ENCODE measurements at regions not wholly inside any gene's neighbourhood (a gene's known extent, or its start where the extent isn't known, plus 50 kb on each side); places are given as distances from the start of the nearest gene placed in this dataset.

DNA sequence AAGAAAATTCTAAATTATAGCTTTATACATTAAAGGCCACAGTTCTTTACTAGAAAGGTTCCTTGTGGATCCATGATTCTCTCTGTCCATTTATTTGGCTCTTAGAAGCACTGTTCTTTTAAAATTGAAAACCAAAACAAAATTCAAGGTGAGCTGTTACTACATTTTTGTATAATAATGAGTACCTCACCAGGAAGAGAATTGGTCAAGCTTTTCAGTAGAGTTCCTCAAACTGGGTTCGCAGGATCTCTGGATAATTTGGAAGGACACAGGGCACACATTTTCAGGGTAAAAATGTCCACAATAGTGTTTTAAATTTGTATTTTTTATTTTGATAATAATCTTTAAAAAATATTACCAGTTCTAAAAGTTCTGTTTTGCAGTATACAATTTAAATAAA is 93.0 kb downstream of the PPP1R3A start:
- no peak for DNase-seq

DNA sequence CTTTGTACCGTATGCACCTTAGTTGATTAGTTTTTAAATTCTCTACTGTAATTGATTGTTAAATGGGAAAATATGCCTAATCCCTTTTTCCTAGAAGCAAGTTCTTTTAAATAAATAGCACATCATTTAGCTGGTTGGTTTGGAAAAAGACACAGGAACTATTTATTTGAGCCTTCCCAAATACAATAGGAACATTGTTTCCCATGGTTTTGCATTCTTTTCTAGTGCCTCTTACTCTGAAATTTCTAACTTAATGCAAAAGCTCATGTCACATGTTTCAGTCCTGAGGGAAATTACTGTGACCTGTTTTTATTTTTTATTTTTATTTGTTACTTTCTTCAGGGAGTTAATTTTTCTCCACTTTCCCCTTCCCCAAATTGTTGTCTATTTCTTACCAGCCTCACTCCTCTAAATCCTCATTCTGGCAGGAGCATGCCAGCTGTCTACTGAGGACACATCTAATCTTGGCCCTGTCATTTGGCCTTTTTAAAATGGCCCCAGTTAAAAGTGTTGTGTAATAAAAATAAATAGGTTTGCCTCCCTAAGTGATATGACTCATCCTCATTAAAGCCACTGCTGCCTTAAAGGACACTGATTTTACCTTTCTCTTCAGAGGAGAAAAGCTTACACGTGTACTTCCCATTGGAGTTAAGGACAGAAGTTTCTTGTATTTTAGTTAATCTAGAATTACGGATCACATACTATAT is 94.5 kb downstream of the PPP1R3A start:
- no peak for DNase-seq

DNA sequence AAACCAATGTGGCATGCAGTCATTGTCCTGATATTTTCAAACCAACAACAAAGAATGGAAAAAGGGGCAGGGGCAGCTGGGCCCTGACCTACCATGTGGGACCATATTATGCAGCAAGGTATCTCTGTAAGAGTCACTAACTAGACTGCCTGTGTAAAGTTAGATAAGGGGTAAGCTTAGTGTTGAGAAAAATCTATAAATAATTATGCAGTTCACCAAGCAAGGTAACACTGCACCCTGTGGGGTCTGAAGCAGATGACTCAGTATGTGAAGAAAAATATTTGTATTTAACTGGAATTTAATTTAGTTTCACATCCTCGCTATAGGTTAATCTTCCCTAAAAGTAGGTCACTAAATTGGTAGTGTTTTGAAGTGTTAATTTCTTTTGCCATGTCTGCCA is 99.3 kb downstream of the PPP1R3A start:
- DNase-seq, result no peak

DNA sequence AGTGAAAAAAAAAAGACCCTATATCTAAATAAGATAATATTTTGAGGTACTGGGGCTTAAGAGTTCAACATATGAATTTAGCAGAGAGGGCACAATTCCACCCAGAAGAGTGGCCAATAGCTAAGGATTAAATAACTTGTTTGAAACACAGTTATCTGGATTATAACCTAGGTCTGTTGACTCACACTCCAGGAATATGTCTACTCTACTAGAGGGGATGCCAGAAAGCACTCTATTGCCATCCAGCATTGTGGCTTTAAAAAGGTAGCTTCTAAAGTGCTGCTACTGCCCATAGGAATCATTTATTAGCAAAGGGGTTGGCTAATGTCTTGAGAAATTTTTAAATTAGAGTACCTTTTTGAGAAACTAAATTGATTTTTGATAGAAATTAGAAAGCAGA is 102.2 kb downstream of the PPP1R3A start:
- no peak for DNase-seq

DNA sequence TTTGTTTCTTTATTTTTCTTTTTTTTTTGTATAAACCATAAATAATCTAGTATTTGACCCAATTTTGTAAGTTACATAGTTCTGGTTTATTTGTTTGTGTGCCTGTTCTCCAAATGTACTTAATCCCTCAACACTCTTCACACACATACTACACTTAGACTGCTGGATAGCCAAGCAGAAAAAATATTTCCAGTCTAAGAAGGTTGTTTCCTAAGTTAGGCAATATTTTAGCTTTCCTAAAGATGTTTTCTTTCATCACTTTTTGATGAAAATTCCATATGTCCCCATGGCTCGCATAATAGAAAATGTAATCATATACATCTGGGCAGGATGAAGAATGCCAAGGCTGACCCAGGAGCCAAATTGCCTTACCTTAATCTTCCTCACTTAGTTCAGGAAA is 105.3 kb downstream of the PPP1R3A start:
- no peak for DNase-seq

DNA sequence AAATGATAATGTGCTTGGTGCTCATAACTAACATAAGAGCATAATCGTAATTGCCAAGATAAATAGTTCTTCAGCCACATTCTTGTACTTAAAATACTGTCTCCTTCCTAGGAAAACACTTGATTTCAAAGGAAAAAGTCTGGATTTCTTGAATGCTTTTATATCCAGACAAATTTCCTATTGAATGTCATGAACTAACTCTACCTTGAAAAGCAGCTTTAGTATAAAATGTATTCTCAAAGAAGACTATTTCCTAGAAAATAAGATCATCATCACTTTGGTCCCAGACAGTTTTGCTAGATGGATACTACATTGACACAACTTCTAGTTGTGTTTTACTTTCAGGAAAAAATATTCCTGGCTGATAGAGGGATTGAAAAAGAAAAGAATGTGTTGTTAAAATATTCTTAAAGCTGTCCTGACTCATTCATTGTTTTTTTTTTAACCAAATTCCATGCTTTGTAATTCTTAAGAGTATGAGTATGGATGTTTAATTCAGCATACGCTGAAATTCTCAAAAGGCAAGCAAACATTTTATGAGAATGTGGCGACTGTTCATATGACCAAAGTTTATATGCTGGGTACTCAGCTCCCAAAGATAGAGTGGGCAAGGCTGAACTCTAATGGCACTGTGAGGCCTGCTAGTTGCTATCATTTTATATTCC is 106.1 kb downstream of the PPP1R3A start:
- DNase-seq, result no peak

DNA sequence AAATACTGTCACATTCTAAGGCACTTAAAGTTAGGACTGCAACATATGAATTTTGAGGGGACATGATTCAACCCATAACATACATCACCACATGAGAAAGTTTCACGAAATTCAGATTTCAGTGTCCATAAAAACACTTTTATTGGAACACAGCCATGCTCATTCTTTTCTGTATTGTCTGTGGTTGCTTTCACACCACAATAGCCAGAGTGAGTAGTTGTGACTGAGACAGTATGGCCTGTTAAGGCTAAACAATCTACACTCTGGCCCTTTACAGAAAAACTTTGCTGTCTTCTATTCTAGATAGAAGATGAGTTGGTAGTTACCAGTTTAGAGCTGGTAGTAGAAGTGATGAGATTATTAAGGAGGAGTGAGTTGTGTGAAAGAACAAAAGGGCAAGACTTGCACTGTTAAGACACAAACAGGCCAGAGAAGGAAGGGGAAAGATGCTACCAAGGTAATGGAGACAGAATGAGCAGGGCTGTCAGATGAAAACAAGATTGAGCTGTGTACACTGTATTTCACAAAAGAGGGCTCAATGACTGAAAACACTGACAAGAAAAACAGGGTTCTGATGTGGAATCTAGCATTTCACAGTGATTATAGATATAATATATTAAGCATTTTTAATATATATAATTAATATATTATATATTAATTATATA is 108.6 kb downstream of the PPP1R3A start:
- DNase-seq, result no peak

DNA sequence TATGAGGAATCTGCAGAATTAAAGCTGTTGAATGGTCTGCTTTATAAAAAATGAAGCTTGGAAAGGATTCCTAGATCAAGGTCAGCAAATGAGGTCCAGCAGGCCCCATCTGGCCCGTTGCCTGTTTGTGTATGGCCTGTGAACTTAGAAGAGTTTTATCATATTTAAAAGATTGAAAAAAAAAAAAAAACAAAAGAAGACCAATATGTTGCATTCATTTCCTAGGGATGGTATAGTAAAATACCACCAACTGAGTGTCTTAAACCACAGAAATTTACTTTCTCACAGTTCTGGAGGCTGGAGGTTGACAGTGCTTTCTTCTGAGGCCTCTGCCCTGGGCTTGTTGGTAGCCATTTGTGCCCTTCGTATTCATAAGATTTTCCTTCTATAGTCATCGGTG is 109.2 kb downstream of the PPP1R3A start:
- DNase-seq, result no peak

DNA sequence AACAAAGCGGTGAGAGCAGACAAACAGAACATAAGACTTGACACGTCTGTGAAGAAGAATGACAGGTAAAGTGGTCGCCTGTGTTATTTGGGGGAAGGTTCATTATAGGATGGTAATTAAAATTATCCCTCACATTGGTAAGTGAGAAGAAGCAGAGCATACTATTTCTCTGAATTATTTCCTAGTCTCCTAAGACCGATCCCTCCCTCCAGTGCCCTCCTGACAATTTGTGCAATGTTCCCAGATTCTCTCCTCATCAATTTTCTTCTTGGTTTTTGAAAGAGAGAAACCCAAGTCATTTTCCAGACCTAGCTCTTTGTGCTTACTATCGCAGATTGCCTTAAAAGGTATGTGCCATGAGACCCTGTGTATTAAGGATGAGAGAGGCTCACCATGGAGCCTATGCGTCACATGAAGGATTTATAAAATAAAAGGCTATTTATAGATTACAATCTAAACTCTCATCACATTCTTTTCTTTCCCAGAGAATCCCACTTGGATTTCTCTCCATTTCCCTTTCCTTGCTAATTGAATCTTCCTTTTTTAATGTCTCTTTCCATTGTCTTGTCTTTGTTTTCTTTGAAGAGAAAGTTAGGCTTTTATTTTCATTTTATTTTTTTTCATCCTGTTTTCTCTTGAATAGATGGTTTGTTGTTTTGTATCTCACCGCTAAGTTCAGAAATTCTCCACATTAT is 112.0 kb downstream of the PPP1R3A start:
- no peak for DNase-seq

DNA sequence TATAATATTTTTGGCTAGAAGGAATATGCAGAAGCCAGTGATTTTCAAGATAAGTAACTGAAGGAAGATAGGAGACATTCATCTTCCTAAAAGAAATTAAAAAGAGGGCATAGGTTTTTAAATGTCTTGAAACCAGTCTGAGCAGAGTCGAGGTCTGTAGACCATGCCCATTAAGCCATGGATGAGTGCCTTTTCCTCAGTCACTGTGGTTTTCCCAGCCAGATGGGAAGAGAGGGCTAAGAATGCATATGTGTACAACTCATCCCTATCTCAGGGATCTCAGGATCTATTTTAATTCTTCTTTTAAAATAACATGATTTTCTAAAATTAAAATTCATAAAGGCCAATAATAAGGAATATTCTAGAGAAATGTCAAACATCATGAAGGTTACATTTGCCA is 112.8 kb downstream of the PPP1R3A start:
- DNase-seq, result no peak

DNA sequence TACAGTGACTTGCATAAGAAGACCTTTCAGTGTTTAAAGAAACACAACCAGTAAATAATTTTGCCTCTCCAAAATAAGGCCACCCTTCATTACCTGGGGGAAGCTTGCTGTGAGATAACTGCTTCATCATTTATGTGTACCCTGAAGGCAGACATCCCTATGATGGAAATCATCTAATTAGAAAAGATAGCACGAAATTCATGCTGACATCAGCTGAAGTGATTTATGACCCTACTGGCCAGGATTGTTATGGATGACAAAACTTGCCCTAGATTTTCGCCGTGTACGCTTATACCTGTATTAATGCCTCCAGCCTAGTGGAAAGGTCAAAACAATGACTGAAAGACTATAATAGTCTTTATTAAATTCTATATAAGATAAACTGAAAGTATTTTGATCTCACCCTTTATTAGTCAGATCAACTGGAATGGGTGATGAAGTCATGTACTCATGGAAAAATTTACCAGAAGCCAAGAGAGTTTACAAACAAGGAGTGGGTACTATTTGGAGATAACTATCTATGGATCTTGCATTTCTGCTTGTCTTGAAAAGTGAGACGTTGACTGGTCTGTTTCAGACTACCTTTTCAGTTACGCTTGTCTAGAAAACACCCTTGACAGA is 114.2 kb downstream of the PPP1R3A start:
- no peak for DNase-seq

DNA sequence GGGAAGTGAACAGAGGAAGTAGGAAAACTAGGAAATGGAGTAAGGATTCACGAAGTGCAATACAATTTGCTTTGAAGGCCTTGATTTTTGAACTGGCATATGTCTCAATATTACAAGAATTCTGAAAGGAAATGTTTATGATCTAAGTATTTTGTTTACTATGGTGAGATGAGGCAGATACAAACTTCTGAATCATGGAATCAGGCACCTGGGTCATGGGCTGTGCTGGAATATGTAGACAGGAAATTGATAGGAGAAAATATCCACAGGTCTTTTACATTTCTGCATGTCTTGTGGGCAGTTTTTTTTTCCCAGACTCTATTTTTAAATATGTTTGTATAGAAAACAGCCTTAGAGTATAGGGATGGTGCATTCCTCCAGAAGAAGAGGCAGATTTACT is 117.1 kb downstream of the PPP1R3A start:
- no peak for DNase-seq

DNA sequence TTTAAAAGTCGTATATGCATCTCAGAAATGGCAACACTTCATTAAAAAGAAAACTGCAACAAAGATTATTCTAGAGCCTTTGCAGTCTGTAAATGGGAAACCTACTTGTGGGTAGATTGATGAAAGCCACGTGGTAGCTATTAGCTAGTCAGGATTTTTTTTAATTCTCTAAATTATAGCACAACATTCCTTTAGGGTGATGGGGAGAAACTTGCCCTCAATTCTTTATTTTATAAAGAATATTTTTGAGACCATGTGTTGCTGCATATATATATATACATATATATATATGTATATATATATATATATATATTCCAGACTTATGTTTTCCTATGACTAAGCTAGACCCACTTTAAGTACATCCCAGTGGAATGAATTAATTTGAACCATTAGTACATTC is 118.0 kb downstream of the PPP1R3A start:
- no peak for DNase-seq

DNA sequence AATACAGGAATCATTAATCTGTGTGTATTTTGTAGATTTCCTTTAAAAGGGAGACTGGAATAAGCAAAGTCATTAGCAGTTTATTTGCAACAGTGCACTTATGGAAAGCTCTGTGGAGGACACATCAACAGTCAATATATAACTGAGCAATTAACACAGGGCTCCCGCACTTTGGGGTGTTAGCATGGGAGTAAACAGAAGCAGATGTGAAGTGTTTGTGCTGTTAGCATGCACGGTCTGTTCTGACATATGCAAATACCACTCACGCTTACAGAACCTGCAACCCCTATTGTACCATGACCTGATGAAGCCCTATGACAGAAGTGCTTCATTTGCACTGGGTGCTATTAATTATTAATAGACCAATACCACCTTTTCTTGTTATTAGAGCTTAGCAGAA is 118.9 kb downstream of the PPP1R3A start:
- no peak for DNase-seq

DNA sequence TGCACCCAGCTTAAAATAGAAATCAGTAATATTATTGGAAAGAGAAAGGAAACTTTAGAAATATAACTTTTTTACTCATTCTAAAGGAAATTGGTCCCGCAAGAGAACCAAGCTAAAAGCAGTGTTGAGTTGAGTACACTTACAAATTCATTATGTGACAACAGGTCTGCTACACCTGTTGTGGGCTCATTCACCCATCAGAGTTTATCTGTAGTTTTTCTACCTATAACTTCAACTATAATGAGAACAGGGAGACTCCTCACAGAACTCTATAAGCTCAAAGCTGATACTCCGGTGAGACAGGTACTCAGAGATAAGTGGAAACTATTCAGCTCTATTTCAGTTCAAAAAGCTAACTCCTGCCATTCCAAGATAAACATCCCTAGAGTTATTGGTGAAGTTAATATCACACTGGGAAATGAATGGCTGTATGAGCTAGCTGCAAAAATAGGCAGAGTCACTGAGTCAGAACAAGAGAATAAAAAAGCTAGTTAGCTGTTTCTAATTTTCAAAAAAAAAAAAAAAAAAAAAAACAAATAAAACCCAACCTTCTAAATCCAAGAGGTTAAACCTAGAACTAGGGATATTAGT is 121.3 kb downstream of the PPP1R3A start:
- no peak for DNase-seq

DNA sequence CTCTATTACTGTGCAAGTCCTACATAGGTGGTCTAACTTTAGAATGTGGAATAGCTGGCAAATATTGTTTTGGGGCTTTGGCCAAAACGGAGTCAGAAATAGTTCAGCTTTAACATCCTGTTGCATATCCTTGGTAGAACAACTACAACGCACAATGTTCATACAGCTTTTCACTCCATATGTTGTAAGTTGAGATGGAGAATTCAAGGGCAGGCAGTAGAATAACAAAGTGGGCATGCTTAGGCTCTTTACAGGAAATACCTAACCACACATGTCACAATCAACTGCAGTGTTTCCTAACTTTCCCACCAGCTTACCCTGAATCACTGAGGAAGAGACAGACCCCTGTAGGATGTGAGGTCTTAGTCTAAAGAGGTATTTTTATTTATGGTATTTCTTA is 122.3 kb downstream of the PPP1R3A start:
- peak; percentile 1 to 9 for DNase-seq

DNA sequence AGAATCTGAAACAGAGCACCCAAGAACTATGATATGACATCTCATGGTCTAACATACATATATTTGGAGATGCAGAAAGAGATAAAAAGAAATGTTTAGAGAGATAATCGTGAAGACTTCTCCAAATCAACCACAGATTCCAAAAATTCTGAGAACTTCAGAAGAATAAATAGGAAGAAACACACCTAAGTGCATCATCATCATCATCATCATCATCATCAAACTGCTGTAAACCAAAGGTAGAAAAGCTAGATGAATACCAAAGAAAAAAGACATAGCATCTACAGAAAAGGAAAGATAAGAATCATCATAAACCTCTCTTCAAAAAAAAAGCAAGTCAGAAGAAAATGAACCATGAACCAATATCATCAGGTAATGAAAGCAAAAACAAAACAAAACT is 124.2 kb downstream of the PPP1R3A start:
- no peak for DNase-seq

DNA sequence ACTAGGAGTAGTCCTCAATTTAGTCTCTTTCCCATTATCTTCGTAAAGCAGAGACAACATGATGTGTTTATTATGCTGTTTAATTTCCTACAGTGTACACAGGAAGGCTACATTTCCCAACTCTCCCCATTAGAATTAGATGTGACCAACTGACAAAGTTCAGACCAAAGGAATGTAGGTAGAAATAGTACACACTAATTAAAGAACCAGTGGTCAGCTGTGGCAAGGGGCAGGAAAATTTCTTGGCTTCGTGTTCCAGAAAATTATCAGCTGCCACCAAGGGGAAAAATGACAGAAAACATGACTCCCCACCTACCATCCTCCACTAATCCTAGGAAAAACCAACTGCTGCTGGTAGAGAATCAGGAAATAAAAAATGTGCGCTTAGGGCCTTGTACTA is 125.6 kb downstream of the PPP1R3A start:
- no peak for DNase-seq

DNA sequence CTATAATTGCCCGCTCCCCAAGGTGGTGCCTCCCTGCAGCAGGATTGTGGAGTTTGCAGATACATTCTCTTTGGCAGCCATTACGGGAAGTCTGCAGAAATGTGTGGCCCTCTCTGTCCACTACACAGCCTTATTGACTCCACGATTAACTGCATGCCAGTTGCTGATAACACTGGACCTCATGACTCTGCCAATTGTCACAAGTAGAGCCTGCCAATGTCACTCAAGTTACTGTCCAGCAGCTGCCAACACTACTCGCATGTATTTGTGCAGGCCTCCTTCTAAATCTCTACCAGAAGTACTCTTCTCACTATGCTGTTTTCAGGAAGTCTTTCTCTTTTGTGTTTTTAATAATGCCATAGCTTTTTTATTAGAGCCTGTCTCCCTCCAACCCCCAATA is 128.8 kb downstream of the PPP1R3A start:
- DNase-seq, result no peak

DNA sequence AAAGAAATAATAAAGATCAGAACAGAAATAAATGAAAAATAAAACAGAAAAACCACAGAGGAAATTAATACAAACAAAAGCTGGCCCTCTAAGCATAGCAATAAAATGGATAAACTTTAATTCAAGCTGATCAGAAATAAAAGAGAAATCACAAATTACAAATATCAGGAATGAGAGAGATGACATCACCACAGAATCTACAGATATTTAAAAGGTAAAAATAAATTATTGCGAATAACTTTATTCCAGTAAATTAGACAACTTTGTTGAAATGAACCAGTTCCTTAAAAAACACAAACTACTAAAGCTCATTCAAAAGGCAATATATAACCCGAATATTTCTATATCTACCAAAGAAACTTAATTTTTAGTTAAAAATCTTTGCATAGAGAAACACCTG is 131.7 kb downstream of the PPP1R3A start:
- no peak for DNase-seq

DNA sequence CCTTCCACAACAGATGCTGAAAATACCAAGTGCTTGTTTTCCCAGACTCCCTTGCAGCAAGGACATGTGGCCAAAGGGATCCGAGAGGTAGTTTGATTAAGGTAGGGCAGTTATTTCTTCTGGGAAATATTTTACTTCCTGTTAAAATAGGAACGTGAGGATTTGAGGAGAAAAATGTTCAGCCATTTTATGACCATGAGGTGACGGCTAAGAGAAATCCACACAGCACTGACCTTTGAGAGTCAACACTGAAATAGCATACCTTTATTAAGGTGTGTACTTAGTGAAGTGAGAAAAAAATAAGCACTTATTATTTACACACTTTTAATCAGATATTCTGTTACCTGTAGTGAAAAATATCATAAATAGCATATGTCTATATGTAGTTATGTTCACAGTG is 133.9 kb downstream of the PPP1R3A start:
- DNase-seq, result no peak

DNA sequence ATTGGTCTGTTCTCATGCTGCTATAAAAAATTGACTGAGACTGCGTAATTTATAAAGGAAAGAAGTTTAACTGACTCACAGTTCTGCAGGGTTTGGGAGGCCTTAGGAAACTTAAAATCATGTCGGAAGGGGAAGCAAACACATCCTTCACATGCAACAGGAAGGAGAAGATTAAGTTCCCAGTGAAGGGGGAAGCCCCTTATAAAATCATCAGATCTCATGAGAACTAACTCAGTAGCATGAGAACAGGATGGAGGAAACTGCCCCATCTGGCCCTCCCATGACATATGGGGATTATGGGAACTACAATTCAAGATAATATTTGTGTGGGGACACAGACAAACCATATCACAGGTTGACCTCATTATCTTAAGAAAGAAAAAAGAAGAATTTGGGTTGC is 134.5 kb downstream of the PPP1R3A start:
- peak; percentile 47 to 68 for DNase-seq

DNA sequence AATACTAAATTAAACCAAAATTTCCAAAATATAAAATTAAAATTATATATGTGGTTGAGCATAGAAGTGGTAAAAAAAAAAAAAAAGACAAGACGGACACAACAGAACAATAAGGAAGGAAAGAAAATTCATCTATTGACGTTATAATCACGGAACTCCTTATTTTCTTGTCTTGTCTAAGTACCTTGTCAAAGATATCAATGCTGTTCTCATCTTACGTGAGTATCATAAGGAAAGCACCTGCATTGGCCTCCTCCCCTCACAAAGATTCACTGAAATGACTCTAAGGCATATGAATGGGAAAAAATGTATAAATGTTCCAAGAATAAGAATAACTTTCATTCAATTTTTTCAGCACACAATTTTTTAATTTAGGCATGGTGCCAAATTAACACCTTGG is 135.4 kb downstream of the PPP1R3A start:
- no peak for DNase-seq

Data from inflammatory macrophage treated with lipopolysaccharide for 1 hour (primary cell).